Loucy (cell line): ENCODE measurements at regions not wholly inside any gene's neighbourhood (a gene's known extent, or its start where the extent isn't known, plus 50 kb on each side); places are given as distances from the start of the nearest gene placed in this dataset.

Source experiments
- EZH2phosphoT487 ChIP-seq: fragments of 200-600 bp; IDR thresholded peaks from 2 replicates; pipeline ENCODE4 v1.6.1; 2018; ENCODE audit warnings: antibody characterized with exemption, mild to moderate bottlenecking, moderate library complexity, borderline replicate concordance
- TF ChIP-seq, protein P1 (sequence below): fragments of 200-600 bp; sonication (generic); conservative IDR thresholded peaks from 2 replicates; pipeline ENCODE4 v1.5.1; 2014; ENCODE audit warnings: mild to moderate bottlenecking, antibody characterized with exemption, low read length

DNA sequence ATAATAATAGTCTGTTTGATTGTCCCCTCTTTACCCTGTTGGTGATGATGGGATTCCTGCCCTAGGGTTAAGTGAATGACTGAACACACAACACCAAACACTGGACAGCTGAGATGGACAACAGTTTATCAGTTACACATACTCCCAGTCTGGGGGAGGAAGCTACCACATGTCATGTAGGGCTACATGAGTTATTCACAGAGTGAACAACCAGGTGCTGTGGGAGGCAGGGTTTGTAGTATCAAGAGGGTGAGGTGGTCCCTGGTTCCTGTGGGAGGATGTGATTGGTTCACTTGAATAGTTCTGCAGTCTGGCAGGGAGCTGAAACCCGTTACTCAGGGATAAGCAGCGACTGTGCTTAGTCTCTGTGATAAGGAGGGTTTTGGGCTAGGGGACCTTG is 88.8 kb upstream of the AP1S2 start:
- TF ChIP-seq, protein P1, sequence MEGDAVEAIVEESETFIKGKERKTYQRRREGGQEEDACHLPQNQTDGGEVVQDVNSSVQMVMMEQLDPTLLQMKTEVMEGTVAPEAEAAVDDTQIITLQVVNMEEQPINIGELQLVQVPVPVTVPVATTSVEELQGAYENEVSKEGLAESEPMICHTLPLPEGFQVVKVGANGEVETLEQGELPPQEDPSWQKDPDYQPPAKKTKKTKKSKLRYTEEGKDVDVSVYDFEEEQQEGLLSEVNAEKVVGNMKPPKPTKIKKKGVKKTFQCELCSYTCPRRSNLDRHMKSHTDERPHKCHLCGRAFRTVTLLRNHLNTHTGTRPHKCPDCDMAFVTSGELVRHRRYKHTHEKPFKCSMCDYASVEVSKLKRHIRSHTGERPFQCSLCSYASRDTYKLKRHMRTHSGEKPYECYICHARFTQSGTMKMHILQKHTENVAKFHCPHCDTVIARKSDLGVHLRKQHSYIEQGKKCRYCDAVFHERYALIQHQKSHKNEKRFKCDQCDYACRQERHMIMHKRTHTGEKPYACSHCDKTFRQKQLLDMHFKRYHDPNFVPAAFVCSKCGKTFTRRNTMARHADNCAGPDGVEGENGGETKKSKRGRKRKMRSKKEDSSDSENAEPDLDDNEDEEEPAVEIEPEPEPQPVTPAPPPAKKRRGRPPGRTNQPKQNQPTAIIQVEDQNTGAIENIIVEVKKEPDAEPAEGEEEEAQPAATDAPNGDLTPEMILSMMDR: no peak
- TF ChIP-seq EZH2phosphoT487: no peak
